ENCODE measurements at regions not wholly inside any gene's neighbourhood (a gene's known extent, or its start where the extent isn't known, plus 50 kb on each side); places are given as distances from the start of the nearest gene placed in this dataset.

DNA sequence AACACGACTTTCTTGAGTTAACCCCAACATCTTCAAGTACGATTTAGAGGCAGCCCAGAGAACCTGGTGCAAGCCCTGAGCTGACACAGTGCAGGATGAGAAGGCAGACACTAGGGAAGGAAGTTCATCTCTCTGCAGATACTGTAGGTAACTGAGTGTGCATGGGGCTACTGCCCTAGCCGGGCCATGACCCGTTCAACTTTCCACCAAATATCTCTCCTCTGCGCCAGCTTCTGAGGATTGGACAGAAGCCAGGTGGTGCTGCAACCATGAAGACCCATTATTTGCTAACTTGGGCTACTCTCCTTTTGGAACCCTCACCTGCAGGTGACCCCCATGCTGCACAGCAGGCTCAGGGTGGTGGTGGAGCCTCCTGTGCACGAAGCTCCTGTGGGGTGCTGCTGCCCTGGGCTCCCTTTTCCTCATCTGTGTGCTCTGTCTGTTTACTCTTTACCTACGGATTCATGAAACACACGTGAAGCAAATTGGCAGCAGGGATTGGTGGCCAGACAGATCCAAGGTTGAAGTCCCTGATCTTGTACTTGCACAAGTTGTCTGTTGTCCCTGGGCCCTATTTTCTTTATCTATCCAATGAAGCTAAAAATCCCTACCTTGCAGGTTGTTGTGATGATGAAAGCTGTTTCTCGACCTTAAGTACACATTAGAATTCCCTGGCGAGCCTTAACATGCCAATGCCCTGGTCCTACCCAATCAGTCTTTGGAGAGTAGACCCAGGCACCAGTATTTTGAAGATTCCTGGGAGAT is 227.8 kb downstream of the LACC1 start:
- WGBS (ENCODE audit: insufficient coverage, insufficient replicate concordance, low lambda C conversion rate, missing lambda C conversion rate), result 23% methylated on average over 10 of the region's 10 CpGs
- Histone ChIP-seq H3K79me2 (ENCODE audit: control insufficient read depth, insufficient read depth, low read length) (no peaks in the 10 kb centered on the region), H3K9ac (ENCODE audit: control insufficient read depth, insufficient read depth, low read length) (no peak overlapping the region), H2AFZ (ENCODE audit: control insufficient read depth, low read depth, low read length) (no peak overlapping the region), H3K36me3 (ENCODE audit: control insufficient read depth in 2 of 2, insufficient read depth in 2 of 2, low read length in 1 of 2) (no peaks in the 10 kb centered on the region), H3K9me3 (replicated peaks; ENCODE audit: control insufficient read depth, insufficient read depth, low read length) (no peaks in the 10 kb centered on the region; the same call in 2 of the 3 replicates), H3K27me3 (replicated peaks in 1 of 2; ENCODE audit: control insufficient read depth in 2 of 2, insufficient read depth in 2 of 2, low read length in 1 of 2) (no peaks in the 10 kb centered on the region), H4K20me1 (ENCODE audit: control insufficient read depth, insufficient read depth) (no peaks in the 10 kb centered on the region), H3K4me1 (ENCODE audit: control insufficient read depth, insufficient read depth, low read length) (no peaks in the 10 kb centered on the region), H3K4me2 (ENCODE audit: control insufficient read depth, insufficient read depth) (no peak overlapping the region), H3K4me3 (no peak overlapping the region), H3K27ac (ENCODE audit: control insufficient read depth, insufficient read depth) (no peak overlapping the region)
- TF ChIP-seq, protein P1, sequence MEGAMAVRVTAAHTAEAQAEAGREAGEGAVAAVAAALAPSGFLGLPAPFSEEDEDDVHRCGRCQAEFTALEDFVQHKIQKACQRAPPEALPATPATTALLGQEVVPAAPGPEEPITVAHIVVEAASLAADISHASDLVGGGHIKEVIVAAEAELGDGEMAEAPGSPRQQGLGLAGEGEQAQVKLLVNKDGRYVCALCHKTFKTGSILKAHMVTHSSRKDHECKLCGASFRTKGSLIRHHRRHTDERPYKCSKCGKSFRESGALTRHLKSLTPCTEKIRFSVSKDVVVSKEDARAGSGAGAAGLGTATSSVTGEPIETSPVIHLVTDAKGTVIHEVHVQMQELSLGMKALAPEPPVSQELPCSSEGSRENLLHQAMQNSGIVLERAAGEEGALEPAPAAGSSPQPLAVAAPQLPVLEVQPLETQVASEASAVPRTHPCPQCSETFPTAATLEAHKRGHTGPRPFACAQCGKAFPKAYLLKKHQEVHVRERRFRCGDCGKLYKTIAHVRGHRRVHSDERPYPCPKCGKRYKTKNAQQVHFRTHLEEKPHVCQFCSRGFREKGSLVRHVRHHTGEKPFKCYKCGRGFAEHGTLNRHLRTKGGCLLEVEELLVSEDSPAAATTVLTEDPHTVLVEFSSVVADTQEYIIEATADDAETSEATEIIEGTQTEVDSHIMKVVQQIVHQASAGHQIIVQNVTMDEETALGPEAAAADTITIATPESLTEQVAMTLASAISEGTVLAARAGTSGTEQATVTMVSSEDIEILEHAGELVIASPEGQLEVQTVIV (IDR thresholded peaks at IDR 0.05; ENCODE audit: borderline replicate concordance, partially characterized antibody), result no peak
- TF ChIP-seq HDGF (IDR thresholded peaks at IDR 0.05), result no peak
- in situ Hi-C loops (cut with MboI), result no loop called here
- intact Hi-C loops (cut with micrococcal nuclease; ENCODE audit: unreplicated experiment), result no loop called here
- no TSS peak for BruUV-seq (replicated peaks)
- ChIA-PET POLR2A (no interaction called here), CTCF (no interaction called here), RAD21 (ENCODE audit: unreplicated experiment) (no interaction called here), SMC1A (ENCODE audit: uncharacterized antibody, unreplicated experiment) (no interaction called here)
- DNase-seq (ENCODE audit: low read depth, low spot score), result no peak
- no peak for ATAC-seq
- FAIRE-seq, result no peak

DNA sequence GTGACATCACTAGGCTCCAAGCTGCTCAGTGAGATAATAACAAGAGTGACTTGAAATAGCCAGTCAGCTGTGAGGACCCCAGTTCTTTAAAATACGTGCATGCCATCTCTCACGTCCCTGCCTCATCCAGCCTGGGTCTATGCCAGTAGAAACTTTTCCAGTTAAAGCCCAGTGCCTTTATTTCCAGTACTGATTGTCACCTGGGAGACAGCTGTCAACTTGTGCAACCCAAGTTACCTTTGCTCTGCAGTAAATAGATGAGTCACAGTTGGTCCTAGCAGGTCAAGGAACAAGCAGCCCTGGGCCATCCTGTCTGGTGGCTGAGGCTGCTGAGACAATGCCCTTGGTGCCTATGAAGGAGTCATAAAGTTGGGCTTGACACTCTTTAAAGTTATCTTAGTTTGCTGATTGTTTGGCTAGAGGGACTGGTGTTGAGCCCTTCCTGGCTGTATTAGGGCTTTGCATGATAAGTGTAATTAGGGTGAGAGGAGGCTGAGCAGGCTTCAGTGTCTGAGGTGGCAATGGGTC is 228.7 kb downstream of the LACC1 start:
- no peak overlapping the region for H3K9ac ChIP-seq (ENCODE audit: control insufficient read depth, insufficient read depth, low read length)
- no peaks in the 10 kb centered on the region for H3K4me1 ChIP-seq (ENCODE audit: control insufficient read depth, insufficient read depth, low read length)
- FAIRE-seq (no peak), DNase-seq (ENCODE audit: low read depth, low spot score) (no peak), ATAC-seq (no peak)
- ChIA-PET CTCF (interaction anchor here (1.2 kb wide), 1 partner anchor 200 kb away, joined by 3 read pairs; no protein-coding TSS in a partner anchor), SMC1A (ENCODE audit: uncharacterized antibody, unreplicated experiment) (no interaction called here), RAD21 (ENCODE audit: unreplicated experiment) (no interaction called here), POLR2A (no interaction called here)
- no peak overlapping the region for H3K27ac ChIP-seq (ENCODE audit: control insufficient read depth, insufficient read depth)
- WGBS (ENCODE audit: insufficient coverage, insufficient replicate concordance, low lambda C conversion rate, missing lambda C conversion rate), result 33% methylated on average over 2 of the region's 2 CpGs
- BruUV-seq (replicated peaks), result no TSS peak
- intact Hi-C loops (cut with micrococcal nuclease; ENCODE audit: unreplicated experiment) (no loop called here), in situ Hi-C loops (cut with MboI) (no loop called here)
- no peak overlapping the region for H3K4me3 ChIP-seq
- H3K27me3 ChIP-seq (replicated peaks in 1 of 2; ENCODE audit: control insufficient read depth in 2 of 2, insufficient read depth in 2 of 2, low read length in 1 of 2), result no peaks in the 10 kb centered on the region
- H3K79me2 ChIP-seq (ENCODE audit: control insufficient read depth, insufficient read depth, low read length), result no peaks in the 10 kb centered on the region
- H3K9me3 ChIP-seq (replicated peaks; ENCODE audit: control insufficient read depth, insufficient read depth, low read length), result no peaks in the 10 kb centered on the region; the same call in 2 of the 3 replicates
- H3K4me2 ChIP-seq (ENCODE audit: control insufficient read depth, insufficient read depth), result no peak overlapping the region
- no peak overlapping the region for H2AFZ ChIP-seq (ENCODE audit: control insufficient read depth, low read depth, low read length)
- no peaks in the 10 kb centered on the region for H4K20me1 ChIP-seq (ENCODE audit: control insufficient read depth, insufficient read depth)
- H3K36me3 ChIP-seq (ENCODE audit: control insufficient read depth in 2 of 2, insufficient read depth in 2 of 2, low read length in 1 of 2), result no peaks in the 10 kb centered on the region
- no peak for TF ChIP-seq NFXL1 (IDR thresholded peaks at IDR 0.05; ENCODE audit: borderline replicate concordance)
- TF ChIP-seq, protein P2, sequence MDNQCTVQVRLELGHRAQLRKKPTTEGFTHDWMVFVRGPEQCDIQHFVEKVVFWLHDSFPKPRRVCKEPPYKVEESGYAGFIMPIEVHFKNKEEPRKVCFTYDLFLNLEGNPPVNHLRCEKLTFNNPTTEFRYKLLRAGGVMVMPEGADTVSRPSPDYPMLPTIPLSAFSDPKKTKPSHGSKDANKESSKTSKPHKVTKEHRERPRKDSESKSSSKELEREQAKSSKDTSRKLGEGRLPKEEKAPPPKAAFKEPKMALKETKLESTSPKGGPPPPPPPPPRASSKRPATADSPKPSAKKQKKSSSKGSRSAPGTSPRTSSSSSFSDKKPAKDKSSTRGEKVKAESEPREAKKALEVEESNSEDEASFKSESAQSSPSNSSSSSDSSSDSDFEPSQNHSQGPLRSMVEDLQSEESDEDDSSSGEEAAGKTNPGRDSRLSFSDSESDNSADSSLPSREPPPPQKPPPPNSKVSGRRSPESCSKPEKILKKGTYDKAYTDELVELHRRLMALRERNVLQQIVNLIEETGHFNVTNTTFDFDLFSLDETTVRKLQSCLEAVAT (IDR thresholded peaks at IDR 0.05), result no peak
- TF ChIP-seq SIN3A (IDR thresholded peaks at IDR 0.05; ENCODE audit: low read depth, low read length), result no peak
- TF ChIP-seq ZNF384 (IDR thresholded peaks at IDR 0.05; ENCODE audit: borderline replicate concordance, low read depth, low read length), result no peak
- TF ChIP-seq FOXK2 (IDR thresholded peaks at IDR 0.05), result no peak
- TF ChIP-seq KDM1A (IDR thresholded peaks at IDR 0.05; ENCODE audit: borderline replicate concordance), result no peak
- no peak for TF ChIP-seq TCF12 (IDR thresholded peaks at IDR 0.05; ENCODE audit: low read depth, low read length)
- no peak for TF ChIP-seq NR2F1 (conservative IDR thresholded peaks at IDR 0.05)
- no peak for TF ChIP-seq RB1 (IDR thresholded peaks at IDR 0.05; ENCODE audit: borderline replicate concordance)
- TF ChIP-seq, protein P1 (IDR thresholded peaks at IDR 0.05; ENCODE audit: borderline replicate concordance, partially characterized antibody), result no peak

Data from GM12878 (cell line).